Stimulated activated CD8-positive, alpha-beta memory T cell treated with anti-CD3 and anti-CD28 coated beads, Interleukin-4, amount 100 ng/mL, for 1 hour (primary cell): ENCODE measurements at regions not wholly inside any gene's neighbourhood (a gene's known extent, or its start where the extent isn't known, plus 50 kb on each side); places are given as distances from the start of the nearest gene placed in this dataset.

Experiments
- DNase-seq, 2 donors: peaks; one replicate each; pipeline ENCODE4 v3.0.0-alpha.2; 2020; ENCODE audit warnings: low read depth in 2 of 2, low spot score in 1 of 2

DNA sequence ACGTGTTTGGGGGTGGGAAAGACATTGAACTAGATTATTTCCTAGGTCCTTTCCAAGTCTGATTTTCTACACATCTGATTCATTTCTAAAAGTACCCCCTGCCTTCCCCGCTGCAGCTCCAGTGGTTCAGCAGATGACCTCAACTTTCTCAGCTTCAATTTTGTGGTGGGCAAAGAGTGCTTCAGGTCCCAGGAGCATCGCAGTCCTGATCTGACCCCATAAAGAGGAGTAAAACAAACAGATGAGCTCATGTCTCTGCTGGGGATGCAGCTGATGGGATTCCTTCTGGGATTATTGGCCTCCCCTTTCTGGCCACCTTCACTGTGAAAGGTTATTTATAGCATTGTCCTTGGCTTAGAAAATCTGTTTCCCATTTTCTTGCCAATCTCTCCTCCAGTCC is 337.0 kb upstream of the PLXNA2 start:
- no peak for DNase-seq

DNA sequence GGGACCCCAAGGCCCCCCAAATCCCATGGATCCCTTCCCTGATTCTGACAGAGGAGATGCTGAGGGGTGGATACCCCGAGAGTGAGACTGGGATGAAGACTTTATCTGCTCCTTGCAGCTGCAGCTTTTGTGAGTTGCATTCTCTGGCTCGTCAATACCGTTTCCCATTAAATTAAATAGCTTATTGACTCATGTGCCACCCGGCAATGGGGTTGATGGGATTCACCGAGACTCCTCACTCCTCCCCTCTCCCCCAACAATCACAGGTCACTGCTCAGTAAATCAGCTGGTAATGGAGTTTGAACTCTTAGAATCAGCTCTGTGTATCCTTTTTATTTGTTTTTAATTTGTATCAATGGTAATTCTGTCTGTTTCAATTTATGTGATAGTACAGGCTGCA is 337.5 kb upstream of the PLXNA2 start:
- no peak for DNase-seq

DNA sequence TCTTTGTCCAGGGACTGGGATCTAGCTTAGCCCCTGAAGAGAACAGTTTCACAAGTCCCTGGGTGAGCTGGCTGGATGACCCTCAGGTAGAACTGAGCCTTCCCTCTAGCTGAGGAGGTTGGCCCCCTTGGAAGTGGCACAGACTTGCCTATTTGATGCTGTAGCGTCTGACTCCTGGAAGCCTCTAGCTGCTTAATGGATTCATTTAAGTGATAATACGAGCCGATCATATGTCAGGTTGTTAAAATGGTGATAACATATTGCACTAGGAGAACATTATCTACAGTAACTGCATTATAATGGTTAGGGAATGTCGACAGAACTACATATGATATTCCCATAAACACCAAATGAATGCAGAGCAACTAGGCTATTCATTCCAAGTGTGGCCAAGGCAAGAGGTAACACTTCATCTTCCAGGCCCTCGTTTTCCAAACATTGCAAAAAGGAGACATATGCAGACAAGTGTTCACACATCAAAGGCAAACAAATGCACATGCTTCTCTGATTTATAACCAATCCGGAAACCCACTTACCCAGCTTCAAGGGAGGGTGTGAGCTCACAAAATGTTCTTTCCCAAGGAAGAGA is 340.1 kb upstream of the PLXNA2 start:
- DNase-seq: no peak

DNA sequence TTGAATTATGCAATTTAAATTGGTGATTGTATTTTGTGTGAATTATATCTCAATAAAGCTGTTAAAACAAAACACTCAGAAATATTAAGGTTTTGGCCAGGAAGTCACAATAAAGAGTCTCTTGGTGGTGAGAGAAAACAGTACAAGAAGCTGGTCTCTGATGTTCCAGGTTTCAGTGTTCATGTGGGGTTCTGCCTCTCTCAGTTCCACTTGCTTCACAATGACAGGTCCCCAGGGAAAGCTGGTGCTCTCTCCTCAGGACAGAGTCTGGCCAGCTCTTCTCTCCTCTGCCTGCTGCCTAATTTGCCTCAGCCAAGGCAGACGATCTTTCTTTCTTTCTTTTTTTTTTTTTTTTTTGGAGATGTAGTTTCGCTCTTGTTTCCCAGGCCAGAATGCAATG is 342.9 kb upstream of the PLXNA2 start:
- DNase-seq: no peak

DNA sequence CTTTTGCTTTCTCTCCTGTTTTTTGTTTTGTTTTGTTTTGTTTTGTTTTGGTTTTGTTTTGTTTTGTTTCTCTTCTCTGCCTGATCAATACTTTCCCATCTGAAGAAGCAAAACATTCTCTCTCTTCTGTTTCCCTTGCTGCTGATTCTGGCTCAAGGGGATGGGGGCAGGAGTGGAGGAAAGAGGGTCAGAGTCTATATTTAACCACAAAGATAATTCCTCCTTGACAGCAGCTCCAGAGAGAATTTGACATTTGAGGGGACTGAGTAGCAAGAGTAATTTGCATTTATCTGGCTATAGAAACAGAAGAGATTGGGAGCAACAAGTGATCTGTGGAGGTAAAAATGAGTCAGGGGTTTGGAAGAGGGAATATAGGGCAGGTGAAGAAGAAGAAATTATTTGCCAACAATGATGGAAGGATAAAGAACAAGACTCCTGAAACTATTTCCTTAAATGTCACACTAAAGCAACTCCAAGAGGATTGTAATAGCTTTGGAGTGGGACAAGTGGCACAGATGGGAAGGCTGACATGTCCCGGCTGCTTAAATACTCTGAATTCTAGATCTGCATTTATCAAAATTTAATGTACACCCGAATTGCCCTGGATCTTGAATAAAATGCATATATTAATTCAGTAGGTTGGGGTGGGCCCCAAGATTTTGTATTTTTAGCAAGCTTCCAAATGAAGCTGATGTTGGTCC is 349.3 kb upstream of the PLXNA2 start:
- no peak for DNase-seq

DNA sequence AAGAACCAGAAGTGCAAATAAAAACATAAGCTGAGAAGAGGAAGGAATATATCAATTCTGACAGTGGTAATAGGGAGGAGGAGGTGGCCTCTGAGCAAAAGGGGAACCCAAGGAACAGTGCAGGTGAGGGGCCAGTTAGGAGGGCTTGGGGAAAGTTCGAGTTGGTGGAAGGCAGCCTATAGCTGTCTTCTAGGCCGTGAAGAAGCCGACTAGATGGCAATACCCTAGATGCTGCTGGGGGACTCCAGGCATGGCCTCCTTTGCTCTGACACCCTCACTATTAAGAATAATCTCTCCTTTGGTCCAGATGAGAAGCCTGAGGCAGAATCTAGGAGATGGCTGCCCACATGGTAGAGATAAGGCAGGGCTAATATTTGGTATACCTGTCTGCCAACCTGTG is 351.1 kb upstream of the PLXNA2 start:
- no peak for DNase-seq

DNA sequence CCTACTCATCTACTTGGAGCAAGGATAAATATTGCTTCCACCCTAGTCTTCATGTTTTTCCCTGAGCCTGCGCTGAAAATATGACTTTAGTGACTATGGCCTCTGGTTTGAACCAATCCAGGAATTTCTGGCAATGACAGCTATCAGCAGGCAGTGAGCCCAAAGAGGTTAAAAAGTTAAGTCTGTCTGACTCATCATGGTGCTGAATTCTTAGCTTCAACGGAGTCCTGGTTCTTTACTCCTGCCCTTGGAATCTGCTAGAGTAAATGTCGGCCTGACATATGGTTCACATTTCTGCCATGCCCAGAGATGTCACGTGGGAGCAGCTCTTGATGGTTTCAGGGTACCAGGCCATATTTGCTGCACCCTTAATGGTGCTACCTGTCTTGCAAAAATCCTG is 351.6 kb upstream of the PLXNA2 start:
- no peak for DNase-seq

DNA sequence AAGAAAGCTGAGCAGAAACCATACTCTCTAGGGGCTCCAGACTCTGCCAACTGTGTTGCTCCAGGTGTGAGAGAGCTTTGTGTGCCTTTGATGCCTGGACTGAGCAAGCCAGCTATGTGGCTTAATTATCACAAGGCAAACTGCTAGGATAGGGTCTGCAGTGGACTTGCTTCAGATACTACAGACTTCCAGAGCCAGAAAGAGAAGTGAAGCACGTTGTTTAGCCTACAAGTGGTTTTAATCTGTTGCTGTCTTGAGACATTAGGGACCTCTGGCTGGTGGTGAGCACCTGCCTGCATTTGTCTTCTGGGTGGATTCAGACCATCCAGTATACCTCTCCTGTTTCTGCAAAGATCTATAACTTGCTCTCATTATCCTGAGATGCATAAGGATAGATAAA is 353.4 kb upstream of the PLXNA2 start:
- DNase-seq: no peak

DNA sequence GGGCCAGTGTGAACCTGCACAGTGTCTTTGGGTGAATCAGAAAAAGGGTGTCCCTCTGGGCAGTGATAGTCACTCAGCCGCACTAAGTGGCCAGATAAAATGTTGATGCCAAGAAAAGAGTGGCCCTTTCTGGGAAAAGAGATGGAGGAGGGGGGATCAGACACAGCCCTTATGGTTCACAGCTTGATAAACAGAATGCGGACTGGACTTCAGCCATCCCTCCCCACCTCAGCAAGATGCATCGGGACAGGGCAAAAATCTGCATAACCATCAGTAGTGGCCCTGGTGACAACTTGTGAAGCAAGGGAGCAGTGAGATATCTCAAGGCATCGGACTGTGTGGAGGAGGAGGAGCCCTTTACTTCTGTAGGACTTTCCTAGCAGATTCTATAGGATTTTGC is 353.8 kb upstream of the PLXNA2 start:
- DNase-seq: no peak

DNA sequence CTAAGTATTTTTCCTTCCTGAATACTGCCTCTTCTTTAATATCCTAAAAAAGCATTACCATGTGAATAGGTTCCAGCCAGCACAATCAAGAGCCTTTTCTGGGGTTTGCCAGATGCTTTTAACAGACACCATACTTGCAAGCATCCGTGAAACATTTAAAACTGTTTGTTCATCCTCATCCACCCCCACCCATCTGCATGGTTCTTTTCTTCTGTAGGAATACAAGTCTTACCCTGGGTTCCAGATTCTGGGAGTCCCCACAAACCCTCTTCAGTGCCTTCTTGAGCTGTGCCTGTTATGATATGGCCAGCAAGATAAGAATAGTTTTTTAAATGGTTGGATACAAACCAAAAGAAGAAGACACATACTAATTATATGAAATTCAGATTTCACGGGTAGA is 354.9 kb upstream of the PLXNA2 start:
- no peak for DNase-seq

DNA sequence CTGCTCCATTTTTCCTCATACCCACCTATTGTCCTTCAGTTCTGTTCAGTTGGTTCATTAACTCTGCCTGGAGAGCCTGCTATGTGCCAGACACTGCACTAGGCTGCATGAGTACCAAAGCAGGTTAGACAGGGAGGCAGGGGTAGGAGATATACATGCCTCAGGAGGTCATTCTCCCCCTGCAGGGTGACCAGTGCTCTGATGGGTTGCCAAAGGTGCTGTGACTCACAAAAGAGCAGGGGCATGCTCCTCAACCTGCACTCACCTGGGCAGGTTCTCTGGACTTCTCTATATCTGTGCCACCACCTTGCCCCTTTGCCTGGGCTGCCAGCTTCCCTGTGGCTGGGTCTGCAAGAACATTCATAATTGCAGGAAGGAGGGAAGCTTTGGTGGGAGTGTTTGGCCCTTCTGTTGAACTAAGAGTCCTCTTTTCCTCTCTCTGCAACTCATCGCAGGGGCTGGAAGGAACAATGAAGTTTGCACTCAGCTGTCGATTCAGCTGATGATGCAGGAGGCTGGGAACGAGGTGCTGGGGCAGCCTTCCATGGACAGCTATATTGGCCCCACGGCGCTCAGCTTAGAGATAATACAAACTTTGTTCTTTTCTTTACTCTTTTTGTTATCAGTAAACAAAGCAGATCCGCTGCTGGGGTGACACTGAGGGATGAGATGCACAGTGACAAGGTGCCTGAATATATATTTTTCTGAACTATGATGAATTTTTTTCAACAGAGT is 356.4 kb upstream of the PLXNA2 start:
- no peak for DNase-seq

DNA sequence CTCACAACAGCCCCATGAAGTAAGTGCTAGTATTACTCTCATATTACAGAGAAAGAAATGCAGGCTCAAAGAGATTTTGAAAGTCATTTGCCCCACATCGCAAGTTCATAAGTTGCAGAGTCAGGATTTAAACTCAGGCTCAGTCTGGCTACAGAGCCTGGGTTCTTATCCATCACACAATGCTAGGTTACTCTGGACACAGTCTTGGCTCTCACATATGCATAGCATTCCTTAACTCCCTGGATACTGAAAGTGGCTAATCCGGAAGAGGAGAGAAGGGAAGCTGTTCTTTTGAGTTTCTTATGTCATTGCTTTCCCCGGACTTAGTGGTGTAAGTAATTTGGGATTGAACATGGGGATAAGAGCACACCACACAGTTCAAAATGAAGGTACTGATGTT is 357.4 kb upstream of the PLXNA2 start:
- DNase-seq: no peak

DNA sequence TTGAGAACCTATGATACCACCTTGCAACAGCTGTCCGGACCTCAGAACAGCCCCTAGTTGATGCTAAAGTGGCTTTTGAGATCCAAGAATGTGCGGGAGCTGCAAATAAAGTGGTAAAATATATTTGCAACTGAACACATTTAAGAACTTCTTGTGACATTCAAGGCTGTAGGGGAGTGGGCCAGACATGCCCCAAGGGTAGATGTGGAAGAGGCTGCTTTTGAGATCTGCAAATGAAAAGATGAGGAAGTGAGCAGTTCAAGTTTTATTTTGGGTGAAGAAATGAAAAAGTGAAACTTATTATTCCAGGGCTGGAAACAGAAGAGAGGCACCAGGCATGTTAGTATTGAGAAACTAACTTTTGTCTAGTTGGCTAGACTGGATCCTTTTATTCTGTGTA is 359.5 kb upstream of the PLXNA2 start:
- DNase-seq: no peak

DNA sequence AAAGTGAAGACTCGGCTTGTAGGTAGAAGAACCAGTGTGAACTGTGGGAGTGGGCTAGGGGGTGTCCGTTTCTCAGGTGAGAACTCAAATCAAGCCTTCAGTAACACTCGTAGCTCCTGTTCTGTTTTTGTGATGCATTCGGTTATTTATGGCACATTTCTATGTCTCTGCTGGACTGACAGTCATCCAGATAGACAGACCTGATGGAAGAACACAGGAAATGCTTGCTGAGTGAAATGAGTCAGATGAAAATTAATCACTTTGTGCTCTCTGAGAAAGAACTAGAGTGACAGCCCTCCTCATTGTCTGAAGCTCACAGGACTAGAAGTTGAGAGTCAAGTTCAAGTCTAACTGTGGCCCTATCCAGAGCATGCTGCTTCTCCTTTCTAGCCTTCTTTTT is 360.1 kb upstream of the PLXNA2 start:
- no peak for DNase-seq

DNA sequence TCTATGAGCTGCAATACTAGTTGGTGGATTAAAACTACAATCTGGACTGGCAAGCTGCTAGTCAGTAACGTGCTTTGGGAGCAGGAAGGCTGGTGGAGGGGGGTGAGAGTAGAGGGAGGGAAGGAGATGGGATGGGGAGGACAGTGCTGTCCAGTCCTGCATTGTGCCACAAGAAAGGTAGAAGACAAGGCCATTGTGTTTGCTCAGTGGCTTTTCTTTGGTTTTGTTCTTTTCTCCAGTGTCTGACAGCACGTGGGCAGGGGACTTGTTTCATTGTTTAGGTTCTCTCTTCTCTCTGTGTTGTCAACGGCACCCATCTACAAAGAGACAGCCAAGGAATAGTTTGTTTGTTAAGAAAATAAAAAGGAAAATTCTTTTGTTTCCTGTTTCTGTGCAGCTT is 362.8 kb upstream of the PLXNA2 start:
- DNase-seq: no peak

DNA sequence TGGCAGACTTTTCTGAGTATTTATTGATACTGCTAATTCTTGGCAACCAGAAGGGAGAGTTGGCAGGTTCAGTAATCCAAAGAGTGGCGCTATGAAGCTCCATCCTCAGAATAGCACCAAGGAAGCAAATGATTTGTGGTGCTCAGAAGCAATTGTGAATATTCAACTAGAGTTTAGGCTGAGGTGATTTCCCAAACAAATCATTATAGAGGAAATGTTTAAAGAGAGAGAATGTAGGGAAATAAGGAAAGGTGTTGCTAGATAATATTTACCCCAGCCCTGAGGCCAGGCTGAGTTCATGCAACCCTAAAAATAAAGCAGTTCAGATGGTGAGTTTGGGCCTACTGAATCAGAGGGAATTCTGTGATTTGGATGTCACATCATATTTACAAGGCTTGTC is 363.4 kb upstream of the PLXNA2 start:
- no peak for DNase-seq

DNA sequence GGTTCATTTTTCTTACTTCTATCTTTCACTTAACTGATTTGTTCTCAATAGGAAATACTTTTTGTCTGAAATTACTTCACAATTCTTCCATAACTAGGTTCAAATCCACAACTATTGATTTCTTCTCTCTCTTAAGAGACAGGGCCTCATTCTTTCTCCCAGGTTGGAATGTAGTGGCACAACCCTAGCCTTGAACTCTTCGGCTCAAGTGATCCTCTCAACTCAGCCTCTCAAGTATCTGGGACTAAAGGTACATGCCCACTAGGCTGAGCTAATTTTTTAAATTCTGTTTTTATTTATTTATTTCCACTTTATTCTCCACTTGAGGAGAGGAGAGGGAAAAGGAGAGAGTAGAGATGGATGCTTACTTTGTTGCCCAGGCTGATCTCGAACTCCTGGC is 370.4 kb upstream of the PLXNA2 start:
- no peak for DNase-seq

DNA sequence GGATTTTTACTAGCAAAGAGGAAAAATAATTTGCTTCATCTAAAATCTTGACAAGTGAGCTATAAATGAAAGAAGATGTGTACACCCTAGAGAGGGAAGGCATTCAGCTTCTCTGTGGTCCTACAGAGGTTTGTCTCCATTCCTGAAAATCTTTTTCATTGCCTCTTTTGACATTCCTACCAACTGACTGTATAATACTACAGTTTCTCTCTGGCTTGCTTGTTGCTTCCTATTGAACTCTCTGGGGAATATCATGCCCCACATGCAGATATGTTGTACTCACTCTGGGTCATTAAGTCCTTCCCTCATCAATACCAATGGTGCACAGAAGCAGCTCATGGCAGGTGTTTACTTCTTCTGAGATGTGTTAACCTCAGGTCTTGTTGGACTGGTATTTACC is 371.2 kb upstream of the PLXNA2 start:
- no peak for DNase-seq

DNA sequence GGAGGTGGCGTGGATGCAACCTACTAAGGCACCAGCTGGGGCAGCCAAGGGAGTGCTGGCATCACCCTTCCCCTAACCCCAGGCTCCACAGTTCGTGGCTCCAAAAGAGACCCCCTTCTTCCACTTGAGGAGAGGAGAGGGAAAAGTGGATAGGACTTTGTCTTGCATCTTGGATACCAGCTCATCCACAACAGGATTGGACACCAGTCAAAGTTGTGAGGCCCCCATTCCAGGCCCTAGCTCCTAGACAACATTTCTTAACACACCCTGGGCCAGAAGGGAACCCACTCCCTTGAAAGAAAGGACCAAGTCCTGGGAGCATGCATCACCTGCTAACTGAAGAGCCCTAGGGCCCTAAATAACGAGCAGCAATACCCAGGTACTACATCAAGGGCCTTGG is 372.6 kb upstream of the PLXNA2 start:
- DNase-seq: no peak

DNA sequence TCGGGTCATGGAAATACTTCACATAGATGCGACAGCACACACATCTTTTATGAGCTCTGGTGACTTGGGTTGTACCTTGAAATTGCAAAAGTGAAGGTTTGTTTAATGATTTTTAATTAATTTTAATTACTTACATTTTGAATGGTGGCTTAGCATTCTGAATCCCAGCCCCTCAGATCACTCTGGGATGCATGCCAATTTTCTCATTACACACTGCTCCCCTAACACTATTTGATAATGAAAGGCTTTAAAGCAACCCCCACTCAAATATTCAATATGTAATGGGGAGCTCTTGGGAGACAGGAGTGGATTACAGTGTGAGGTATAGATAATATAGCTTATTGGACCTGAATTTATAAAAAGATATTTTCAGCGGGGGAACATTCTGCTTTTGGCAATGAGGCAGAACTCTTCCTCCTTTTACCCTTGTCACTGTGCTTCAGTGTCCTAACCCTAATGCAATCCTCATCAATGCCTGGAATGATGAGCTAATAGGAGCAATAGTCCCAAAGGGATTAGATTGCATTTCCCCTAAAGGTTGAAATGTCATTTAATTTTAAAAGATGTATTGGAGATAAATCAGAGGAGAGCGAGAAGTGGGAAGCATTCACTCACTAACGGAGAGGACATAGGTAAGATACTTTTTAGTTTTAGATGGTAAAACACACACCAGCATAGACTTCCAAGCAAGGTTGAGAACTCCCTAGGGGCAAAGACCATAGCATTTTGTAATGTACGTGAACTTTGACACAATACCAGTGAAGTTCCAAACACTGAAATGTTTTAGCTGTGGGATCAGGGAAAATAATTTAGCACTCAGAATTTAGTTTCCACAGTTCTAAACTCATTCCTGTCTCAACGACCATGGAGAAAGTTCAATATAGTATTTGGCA is 384.1 kb upstream of the PLXNA2 start:
- no peak for DNase-seq

DNA sequence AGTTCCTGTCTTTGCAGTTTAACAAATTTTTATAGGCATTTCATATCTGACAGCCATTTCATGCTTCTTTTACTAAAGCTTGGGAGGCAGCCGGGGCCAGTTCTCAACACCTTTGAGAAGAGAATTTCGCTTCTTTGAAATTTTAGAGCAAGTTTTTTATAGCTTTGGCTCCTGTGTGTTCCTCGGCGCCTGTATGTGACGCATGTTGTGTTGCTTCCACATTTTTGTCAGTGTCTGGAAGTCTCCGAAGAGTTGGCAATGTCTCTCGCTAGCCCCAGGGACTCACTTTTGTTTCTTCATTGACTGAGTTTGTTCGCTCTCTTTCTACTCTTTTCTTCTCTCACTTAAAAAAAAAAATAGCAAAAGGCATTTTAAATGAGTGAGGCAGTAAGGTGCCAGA is 386.9 kb upstream of the PLXNA2 start:
- DNase-seq: no peak

DNA sequence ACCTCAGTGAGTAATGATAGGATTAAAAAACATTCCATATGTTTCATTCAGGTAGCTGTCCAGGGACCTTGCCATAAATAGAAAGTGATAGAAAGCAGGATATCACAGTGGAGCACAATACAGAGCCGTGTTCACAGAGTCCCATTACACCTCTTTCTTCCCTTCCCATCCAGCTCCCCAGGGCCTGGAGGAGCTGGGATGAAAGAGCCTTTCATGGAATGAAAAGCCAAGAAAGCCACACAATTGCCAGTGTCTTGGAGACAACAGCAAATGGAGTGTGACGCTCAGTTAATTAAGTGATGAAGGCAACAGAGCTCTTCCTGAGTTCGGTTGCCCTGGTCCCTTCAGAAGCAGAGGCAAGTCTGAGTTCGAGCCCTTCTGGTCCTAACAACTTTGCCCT is 387.3 kb upstream of the PLXNA2 start:
- DNase-seq: no peak
